ENCODE measurements at regions not wholly inside any gene's neighbourhood (a gene's known extent, or its start where the extent isn't known, plus 50 kb on each side); places are given as distances from the start of the nearest gene placed in this dataset.

DNA sequence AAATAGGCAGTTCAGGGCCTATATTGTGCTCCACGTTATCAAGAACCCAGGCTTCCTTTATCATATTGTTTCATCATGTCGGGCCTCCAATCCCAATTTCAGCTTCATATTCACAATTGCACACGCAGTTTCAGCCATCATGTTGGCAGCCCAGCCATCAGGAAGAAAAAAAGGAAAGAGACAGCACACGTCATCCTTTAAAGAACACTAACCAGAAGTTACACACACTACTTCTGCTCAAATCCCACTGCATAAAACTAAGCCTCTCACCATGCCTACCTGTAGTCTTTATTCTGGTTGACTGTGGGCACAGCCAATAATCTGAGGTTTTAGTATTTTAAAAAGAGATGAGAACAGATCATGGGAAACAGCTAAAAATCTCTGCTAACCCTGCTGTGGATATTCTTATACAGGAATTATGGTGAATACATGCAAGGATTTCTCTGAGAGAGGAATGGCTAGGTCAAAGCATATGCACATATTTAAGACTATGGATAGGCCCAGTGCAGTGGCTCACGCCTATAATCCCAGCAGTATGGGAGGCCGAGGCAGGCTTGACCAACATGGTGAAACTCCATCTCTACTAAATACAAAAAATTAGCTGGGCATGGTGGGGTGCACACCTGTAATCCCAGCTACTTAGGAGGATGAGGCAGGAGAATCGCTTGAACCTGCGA, 534.4 kb downstream of the ETV1 start:
- Mint-ChIP-seq H3K4me3 (no peak overlapping the region), H3K27ac (ENCODE audit: unreplicated experiment) (no peak overlapping the region), H3K36me3 (ENCODE audit: low read depth) (no peaks in the 10 kb centered on the region), H3K9me3 (peaks cover 5% of the 10 kb centered on the region), H3K4me1 (no peaks in the 10 kb centered on the region), H3K27me3 (ENCODE audit: low read depth) (no peaks in the 10 kb centered on the region)
- no peak for DNase-seq (ENCODE audit: low read depth, low spot score)
- TF ChIP-seq CTCF (conservative IDR thresholded peaks at IDR 0.05): no peak

- H3K27ac Mint-ChIP-seq (ENCODE audit: unreplicated experiment): no peak overlapping the region
- H3K9me3 Mint-ChIP-seq: no peaks in the 10 kb centered on the region
- TF ChIP-seq CTCF (conservative IDR thresholded peaks at IDR 0.05): no peak
Measured at GRCh38 chr7:13457790-13458189, 531.7 kb downstream of the ETV1 start.

DNA sequence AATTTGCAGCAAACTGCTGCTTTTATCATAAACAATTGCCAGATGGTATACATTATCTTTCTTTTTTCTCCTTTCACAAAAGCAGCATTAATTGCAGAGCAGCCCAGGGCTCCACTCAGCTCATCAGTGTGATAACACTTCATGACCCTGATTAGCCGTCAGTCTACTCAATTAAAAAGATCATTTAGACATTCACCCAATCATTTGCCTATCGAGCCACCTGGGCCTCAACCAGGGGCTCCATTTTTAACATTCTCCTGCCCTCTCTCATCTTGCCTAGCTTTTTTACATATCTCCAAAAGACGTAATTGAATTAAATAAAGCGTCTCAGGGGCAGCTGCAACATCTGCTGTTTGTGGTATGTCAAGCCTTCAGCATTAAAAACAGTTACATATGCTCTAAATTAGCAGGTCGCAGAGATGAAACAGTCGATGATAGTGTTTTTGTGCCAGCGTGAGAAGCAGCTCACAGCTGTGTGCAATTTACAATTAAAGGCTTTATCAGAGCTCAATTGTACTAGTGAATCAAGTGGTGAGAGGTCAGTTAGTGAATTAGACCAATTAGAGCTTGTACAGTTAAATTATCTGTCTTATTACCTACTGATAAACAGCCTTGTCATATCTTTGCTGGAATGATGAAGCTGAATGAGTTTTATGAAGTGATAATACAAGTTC, 522.5 kb downstream of the ETV1 start:
- H3K27ac Mint-ChIP-seq (ENCODE audit: unreplicated experiment): peak overlapping the region; percentile 55
- no peaks in the 10 kb centered on the region for H3K9me3 Mint-ChIP-seq
- no peaks in the 10 kb centered on the region for H3K27me3 Mint-ChIP-seq (ENCODE audit: low read depth)
- no peak for DNase-seq (ENCODE audit: low read depth, low spot score)
- H3K4me3 Mint-ChIP-seq: no peak overlapping the region
- no peaks in the 10 kb centered on the region for H3K36me3 Mint-ChIP-seq (ENCODE audit: low read depth)
- H3K4me1 Mint-ChIP-seq: peaks cover 13% of the 10 kb centered on the region
- no peak for TF ChIP-seq CTCF (conservative IDR thresholded peaks at IDR 0.05)

More at GRCh38 chr7:13457790-13458189, 531.7 kb downstream of the ETV1 start:
- no peak for DNase-seq (ENCODE audit: low read depth, low spot score)
- H3K4me1 Mint-ChIP-seq: no peaks in the 10 kb centered on the region
- H3K27me3 Mint-ChIP-seq (ENCODE audit: low read depth): no peaks in the 10 kb centered on the region
- no peaks in the 10 kb centered on the region for H3K36me3 Mint-ChIP-seq (ENCODE audit: low read depth)
- H3K4me3 Mint-ChIP-seq: no peak overlapping the region

GRCh38 chr7:13476881-13477444, 512.5 kb downstream of the ETV1 start:
- Mint-ChIP-seq H3K4me1 (peaks cover 16% of the 10 kb centered on the region), H3K27me3 (ENCODE audit: low read depth) (no peaks in the 10 kb centered on the region), H3K9me3 (peaks cover 5% of the 10 kb centered on the region), H3K36me3 (ENCODE audit: low read depth) (no peaks in the 10 kb centered on the region), H3K27ac (ENCODE audit: unreplicated experiment) (no peak overlapping the region), H3K4me3 (no peak overlapping the region)
- no peak for DNase-seq (ENCODE audit: low read depth, low spot score)
- no peak for TF ChIP-seq CTCF (conservative IDR thresholded peaks at IDR 0.05)

- TF ChIP-seq CTCF (conservative IDR thresholded peaks at IDR 0.05): no peak
- Mint-ChIP-seq H3K4me1 (no peaks in the 10 kb centered on the region), H3K27me3 (ENCODE audit: low read depth) (no peaks in the 10 kb centered on the region), H3K27ac (ENCODE audit: unreplicated experiment) (no peak overlapping the region), H3K9me3 (peaks cover 26% of the 10 kb centered on the region), H3K4me3 (no peak overlapping the region), H3K36me3 (ENCODE audit: low read depth) (peaks cover 23% of the 10 kb centered on the region)
- no peak for DNase-seq (ENCODE audit: low read depth, low spot score)
Measured at GRCh38 chr7:13489386-13489785, 500.1 kb downstream of the ETV1 start.
